Fibroblast of the aortic adventitia (primary cell): ENCODE measurements at regions not wholly inside any gene's neighbourhood (a gene's known extent, or its start where the extent isn't known, plus 50 kb on each side); places are given as distances from the start of the nearest gene placed in this dataset.

ENCODE experiments used
- DNase-seq: peaks from one replicate; pipeline ENCODE4 v3.0.0-alpha.2; 2010; ENCODE audit warnings: low read depth
- H3K4me3 ChIP-seq: 2 replicates; pipeline ENCODE4 v1.5.1; 2011; ENCODE audit warnings: low read depth, mild to moderate bottlenecking, control low read depth, low read length, moderate library complexity
- TF ChIP-seq, protein P1 (sequence below): IDR thresholded peaks from 2 replicates; pipeline ENCODE4 v1.5.1; 2011; ENCODE audit warnings: mild to moderate bottlenecking, low read length, control low read depth, inconsistent platforms; ENCODE audit not compliant: insufficient read depth

DNA sequence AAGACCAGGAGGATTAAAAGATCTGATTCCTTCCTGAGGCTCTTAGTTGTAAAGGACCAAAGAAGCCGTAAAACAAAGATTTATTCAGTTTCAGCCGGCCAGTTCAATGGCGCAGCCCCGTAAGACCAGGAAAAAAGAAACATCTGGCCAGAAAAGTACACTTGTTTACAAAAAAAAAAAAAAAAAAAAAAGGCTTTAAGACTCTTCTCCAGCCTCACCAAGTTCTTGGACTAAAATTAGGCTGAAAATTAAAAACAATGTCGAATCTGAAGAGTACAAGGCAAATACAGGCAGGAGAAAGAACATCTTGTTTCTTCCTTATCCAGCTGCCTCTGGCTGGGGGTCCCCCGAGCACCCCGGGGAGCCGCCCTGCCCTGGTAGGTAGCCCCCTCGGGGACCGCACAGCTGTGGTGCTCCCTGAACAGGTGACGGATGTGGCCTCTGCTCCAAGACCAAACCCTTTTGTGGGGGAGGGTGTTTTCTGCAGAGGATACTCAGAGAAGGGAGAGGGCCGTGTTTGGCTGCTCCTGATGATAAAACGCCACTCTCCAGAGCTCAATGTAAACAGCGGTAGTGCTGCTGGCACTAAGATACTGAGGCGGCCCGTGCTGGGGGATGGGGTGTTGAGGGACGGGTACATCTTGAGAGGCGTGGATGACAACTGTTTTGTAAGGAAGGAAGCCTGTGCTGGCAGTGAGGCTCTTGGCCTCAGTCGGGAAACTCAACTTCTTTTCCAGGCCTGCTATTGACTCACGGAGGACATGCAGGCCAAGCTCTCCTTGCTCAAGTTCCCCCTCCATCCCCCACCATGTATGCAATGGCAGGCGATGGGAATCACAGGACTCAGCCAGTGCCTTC lies 201.0 kb upstream of the DIO3 start:
- H3K4me3 ChIP-seq, result no peak overlapping the region
- TF ChIP-seq, protein P1, sequence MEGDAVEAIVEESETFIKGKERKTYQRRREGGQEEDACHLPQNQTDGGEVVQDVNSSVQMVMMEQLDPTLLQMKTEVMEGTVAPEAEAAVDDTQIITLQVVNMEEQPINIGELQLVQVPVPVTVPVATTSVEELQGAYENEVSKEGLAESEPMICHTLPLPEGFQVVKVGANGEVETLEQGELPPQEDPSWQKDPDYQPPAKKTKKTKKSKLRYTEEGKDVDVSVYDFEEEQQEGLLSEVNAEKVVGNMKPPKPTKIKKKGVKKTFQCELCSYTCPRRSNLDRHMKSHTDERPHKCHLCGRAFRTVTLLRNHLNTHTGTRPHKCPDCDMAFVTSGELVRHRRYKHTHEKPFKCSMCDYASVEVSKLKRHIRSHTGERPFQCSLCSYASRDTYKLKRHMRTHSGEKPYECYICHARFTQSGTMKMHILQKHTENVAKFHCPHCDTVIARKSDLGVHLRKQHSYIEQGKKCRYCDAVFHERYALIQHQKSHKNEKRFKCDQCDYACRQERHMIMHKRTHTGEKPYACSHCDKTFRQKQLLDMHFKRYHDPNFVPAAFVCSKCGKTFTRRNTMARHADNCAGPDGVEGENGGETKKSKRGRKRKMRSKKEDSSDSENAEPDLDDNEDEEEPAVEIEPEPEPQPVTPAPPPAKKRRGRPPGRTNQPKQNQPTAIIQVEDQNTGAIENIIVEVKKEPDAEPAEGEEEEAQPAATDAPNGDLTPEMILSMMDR, result no peak
- DNase-seq, result no peak

DNA sequence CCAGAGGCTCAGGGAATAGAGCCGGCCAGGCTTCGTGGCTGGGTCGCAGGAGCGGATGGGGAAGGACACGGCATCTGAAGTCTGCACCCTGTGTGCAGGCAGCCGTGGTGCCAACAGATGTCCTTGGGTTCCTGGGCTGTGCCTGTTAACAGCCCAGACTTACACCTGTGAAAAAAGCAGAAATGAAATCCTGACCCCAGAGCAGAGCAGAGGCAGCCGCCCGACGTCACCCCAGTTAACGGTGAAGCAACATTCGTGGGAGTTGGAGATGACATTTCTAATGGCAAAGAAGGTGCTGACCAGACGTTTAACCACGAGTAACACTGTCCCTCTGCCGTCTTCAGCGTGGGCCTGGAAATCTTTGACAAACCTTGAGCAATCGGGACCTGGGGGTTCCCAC lies 200.3 kb upstream of the DIO3 start:
- no peak for DNase-seq
- no peak overlapping the region for H3K4me3 ChIP-seq
- TF ChIP-seq, protein P1, result no peak

DNA sequence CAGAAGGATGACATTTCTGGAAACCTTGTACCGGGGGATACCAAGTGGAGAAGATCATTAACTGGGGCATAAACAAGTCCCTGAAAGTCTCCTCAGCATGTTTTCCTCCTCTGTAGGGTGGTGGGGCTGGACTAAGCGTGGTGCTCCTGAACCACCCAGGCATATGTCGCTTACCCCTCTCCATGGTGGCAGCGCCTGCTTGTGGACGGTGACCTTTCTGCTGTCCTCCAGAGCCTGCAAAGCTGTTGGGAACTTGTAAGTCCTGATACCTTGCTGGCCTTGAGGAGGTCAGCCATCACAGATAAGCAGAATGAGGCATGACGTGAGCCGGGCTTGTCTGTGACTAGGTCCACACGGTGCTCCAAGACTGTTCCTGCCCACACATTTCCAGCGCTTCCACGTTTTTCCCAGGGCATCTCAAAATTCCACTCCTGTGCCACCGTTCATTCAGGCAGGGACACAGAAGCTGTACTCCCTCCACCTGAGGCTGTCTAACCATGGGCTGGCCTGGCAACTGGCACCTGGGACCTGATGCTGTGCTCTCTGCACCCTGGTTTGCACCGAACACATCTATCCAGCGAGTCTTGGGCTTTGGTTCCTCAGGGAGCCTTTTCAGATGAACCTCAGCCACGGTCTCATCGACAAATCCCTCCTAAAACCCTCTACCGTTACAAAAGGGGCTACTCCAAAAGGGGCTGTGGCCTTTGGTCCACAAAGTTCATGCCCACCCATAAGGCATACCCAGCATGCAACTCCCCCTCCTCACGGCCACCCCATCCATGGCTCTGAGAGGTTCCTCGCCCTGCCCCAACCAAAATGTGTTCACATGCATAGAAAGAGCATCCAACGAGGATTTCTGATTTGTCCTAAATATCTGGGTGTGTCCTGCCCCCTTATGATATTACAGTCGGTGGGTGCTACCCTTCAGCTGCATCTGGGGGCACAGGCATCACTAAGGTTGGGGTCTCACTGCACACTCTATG lies 199.6 kb upstream of the DIO3 start:
- no peak overlapping the region for H3K4me3 ChIP-seq
- DNase-seq, result no peak
- TF ChIP-seq, protein P1, result no peak

- no peak for DNase-seq
- TF ChIP-seq, protein P1, result no peak
- no peak overlapping the region for H3K4me3 ChIP-seq
Observed at GRCh38 chr14:101362529-101363260, 198.6 kb upstream of the DIO3 start.

GRCh38 chr14:101363261-101363555 lies 198.1 kb upstream of the DIO3 start:
- H3K4me3 ChIP-seq, result no peak overlapping the region
- TF ChIP-seq, protein P1, result no peak
- DNase-seq, result no peak

DNA sequence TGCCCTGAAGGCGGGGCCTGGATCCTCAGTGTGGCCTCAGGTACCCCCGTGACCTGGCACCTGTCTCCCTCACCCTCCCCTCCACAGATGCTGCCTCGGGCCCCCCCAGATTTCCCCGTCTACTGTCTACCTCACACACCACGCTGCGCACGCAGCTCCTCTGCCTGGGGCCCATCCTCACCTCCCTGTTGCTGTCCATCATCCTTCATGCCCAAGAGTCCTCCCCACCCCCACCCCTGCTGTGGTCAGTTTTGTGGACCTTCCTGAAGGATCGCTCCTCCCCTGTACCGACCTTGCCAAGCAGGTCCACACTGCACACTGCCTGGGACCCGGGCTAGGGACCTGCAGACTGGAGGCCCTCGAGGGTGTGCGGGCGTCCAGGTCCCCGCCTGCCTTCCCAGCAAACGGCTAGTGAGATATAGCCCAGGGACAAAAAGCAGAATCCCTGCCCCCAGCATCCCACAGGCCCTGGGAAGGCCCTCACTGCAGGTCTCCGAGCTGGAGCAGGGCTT lies 197.4 kb upstream of the DIO3 start:
- H3K4me3 ChIP-seq, result no peak overlapping the region
- no peak for DNase-seq
- TF ChIP-seq, protein P1, result no peak
